HG03039 (cell line): ENCODE measurements at regions not wholly inside any gene's neighbourhood (a gene's known extent, or its start where the extent isn't known, plus 50 kb on each side); places are given as distances from the start of the nearest gene placed in this dataset.
"Not testable (repeated sequence)": the region's sequence is repeated elsewhere in the genome, so short reads cannot be mapped to it uniquely, and the experiment has no call there.

Source experiments
- ATAC-seq: cut with Tn5 transposase; IDR thresholded peaks from one replicate; pipeline ENCODE4 v1.9.1; 2021; ENCODE audit warnings: mild to moderate bottlenecking, moderate library complexity; ENCODE audit not compliant: unreplicated experiment

DNA sequence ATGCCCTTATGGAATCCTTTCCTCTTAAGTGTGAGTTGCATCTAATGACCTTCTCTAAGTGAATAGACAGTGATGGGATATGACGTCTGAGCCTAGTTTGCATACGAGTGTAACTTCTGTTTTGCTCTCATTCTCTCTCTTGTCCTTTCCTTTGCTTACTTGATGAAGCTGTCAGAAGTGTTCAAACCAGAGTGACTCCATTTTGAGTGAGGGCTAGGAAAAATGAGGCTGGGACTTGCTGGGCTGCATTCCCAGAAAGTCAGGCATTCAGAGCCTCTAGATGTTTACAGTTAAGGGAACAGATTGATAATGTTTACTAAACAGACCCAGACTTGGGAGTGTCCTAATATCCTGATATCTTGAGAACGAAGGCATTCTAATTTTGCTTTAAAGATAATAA, 311.2 kb upstream of the SOX4 start:
- not testable (repeated sequence) for ATAC-seq

DNA sequence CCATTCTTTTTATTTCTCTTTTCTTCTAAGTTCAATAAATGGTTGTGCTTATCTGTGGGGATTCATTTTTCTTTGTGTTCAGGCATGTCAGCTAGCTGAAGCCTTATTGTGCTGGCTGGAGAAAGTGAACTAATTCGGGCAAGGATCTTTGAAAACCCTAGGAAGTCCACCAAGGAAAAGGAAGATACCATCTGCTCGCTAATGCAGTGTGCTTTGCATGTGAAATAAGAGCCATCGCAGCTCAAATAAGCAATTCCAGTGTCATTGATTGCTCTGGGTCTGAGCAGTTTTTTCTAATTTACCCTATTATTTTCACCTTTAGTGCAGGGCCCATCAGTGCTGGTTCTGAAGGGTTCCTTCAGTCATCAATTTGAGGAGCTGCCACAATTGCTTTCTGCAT, 309.4 kb upstream of the SOX4 start:
- ATAC-seq: no peak

DNA sequence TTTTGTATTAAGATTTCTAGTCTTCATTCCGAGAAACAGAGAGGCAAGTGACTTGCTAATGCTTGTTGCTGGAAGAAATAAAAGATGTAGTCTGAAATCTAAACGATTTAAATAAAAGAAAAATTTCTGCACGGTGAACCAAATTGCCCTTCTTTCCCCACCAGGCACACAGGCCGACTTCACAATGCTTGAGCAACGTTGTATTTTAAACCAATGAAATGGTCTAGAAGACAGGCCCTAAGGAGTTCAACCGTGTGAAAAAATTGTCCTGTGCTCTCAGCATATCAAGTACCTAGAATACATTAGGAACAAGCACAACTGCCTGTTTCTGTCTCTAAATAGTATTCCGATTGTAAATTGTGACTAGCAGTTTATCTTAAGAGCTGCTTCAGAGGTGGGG, 308.8 kb upstream of the SOX4 start:
- no peak for ATAC-seq

DNA sequence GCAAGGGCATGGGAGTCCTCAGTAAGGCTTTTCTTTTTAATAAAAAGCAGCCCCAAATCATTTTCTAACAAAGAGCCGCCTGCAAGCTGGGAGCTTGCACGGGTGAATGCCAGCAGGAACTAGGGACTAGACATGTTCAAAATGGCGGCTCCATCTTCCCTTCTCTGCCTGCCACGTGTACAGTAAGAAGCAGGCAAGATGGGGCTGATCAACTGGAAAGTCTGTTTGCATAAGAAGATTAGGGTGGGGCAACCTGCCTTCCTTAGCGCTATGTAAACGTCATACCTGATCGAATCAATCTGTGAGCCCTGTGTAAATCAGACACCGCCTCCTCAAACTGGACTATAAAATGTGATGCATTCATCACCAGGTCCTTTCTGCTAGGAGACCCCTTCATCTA, 299.4 kb upstream of the SOX4 start:
- ATAC-seq: no peak

DNA sequence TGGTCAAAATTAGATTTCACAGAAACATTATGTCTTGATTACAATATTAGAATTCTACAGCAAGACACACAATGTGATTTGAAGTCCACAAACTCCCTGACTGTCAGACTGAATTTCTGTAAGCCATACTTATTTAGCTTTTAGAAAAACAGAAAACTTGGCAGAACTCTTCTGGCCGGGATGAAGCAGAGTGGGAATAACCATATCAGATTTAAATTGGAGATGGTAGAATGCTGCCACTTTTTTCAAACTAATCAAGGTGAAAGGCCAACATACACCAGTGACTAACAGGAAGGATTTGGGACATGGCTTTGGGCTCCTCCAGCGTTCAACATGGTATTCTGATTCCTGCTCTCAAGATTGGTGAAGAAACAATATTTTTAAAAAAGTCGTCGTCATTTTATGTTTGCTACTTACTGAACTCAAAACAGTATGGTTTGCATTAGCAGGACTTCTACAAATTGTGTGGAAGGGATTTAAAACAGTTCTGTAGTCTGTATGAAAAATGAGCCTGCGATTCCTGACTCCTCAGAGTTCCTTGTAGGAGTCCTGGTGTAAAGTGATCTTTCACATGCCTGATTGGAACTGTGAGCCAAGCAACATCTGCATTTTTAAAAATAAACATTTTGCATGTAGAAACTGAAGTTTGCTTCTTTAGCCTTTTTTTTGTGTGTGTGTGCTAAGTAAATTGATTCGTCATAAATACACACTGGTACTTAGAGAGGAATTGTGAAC, 297.9 kb upstream of the SOX4 start:
- no peak for ATAC-seq

DNA sequence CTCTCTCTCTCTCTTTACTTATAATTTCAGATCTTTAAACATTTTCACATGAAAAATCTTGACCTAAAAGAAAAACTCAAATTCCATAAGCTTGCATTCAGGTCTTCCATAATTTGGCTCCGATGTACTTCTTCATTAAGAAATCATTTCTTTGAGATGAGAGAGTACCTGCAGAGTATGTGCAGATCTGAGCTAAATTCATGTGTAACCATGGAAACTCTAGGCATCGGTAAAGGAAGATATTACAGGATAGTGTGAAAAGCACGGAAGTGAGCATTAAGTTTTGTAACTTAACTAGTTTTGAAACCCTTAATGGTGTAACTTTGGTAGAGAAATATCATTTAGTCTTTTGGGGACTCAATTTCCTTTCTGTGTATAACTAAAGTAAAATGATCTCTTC, 295.9 kb upstream of the SOX4 start:
- no peak for ATAC-seq

DNA sequence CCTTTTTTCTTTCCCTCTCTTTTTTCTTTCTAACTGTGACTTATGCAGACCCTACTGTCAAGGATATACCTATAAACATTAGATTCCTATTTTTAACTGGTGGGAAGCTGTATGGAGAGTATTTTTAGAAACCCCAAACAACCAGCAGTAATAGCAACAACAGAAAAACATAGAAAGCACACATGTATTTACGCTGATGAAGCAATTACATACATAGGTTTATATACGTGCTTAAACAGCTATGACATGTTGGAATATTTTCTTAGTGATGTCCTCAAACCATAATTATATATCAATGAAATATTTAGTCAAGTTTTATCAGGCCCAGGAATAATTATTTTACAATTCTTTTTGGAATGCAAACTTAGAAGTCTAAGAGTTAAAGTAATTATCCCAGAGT, 294.3 kb upstream of the SOX4 start:
- ATAC-seq: no peak

DNA sequence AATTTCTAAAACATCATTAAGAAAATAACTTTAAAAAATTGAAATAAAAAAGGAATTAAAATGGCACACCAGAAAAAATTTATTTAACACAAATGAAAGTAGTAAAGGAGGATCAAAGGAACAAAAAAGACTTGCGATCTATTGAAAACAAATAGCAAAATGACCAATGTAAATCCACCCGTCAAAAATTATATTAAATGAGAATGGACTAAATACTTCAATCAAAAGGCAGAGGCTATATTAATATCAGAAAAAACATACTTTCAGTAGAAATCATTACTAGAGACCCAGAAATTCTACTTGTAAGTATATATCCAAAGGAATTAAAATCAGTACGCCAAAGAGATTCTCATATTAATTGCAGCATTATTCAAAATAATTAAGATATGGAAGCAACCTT, 293.1 kb upstream of the SOX4 start:
- no peak for ATAC-seq

DNA sequence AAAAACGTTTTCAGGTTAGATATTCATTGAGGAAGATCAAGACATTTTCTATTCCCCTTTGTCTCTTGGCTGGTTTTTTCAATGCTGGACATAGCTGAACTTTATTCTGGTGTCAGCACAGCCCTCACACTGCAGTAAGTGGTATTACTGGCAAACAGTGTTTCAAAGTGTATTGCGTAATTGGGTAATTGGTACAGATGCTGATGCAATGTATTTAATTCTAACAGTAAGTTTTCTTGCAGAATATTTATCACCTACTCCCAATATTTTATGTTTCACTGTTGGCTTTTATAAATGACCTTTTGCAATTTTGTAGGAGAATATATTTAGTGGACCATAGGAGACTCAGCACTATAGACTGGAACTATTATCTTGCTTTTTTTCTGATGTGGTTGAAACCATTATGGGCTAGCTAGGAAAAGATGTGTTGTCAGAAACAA, 287.6 kb upstream of the SOX4 start:
- no peak for ATAC-seq

DNA sequence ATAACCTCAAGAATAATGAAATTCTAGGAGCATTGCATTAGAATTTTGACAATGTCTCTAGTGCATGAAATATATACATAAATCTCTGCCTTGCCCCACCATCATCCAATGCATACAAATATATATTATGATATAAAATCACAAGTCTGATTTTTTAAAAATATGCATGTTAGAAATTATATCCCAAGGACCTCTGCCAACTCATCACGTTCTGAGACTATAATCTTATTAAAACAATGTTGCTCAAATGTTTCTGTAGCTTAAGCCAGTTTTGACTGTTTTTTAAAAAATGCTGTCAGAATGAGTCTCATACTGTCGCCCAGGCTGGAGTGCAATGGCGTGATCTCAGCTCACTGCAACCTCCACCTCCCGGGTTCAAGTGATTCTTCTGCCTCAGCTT, 287.0 kb upstream of the SOX4 start:
- ATAC-seq: no peak

DNA sequence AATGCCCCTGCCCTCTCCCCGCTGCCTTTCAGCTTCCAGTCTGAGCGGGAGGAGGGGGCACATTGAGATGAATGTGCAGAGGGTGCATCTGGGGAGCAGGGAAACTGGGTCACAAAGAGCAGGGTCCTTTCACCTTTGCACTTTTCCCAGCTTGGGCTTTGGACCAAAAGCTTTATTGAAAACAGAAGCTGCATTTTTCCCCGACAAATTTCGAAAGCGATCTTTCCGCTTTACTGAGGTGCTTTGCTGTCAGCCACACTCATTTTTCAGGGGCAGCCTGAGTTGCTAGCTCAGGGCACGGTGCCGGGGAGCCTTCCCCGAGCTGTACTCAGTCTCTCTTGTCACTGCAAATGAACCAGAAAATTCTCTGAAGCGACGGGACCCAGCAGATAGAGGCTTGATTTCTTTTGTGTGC, 283.7 kb upstream of the SOX4 start:
- ATAC-seq: no peak

DNA sequence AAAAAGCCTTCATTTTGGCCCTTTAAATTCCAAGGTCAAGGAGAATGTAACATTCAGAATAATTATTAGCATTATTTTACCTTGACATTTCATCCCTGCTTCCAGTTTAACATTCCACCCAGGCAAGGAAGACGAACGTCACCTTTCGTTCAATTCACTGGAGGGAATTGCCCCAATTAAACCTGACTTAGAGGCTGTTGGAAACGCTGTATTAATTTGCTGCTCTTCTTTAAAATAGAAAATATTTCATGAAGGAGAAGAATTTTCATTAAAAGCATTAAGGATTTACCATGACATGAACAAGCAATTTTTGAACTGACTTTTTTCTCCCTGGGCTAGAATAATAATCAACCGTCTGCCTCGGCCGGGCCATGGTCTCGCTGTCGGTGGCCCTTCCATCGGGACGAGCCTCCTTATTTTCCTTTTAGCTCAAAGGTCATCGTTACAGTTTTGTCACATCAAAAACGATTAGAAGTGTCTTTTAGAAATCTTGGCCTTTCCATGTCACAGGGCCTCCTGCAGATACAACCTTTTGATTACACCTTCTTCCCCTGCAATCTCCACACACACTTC, 282.9 kb upstream of the SOX4 start:
- no peak for ATAC-seq

DNA sequence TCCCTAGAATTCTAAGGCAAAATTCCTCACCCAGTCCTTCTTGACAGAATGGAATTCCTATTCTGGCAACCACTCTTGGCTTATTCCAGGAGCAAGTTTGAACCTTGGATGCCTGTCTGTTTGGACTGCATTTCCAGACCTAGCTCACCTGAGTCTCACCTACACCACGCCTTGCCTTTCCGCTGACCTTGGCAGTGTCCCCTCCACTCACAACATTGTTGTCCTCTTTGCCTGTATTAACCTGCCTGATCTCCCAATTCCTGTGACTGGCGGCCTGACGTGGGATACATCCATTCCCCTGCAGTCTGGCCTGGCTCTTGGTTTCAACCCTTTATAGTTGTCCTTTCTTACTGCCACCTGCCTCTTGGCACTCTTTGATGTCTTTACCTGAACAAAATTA, 281.4 kb upstream of the SOX4 start:
- no peak for ATAC-seq

DNA sequence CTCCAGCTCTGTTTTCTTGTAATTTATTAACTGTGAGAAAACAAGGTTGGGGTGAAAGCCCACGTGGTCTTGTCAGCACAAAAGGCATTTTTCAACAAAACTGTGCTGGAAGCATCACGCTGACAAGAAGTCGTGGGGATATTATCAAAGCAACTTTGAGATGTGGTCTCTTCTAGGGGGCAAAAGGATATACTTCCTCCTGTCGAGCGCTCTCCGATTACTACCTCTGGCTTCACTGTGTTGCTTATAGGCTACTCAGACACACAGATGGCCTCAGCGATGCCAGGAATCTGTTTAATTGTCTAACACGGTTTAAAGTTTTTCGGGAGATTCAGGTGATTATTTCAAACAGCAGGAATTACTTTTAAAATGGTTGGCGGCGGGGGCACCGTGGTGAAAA, 275.9 kb upstream of the SOX4 start:
- ATAC-seq: no peak

DNA sequence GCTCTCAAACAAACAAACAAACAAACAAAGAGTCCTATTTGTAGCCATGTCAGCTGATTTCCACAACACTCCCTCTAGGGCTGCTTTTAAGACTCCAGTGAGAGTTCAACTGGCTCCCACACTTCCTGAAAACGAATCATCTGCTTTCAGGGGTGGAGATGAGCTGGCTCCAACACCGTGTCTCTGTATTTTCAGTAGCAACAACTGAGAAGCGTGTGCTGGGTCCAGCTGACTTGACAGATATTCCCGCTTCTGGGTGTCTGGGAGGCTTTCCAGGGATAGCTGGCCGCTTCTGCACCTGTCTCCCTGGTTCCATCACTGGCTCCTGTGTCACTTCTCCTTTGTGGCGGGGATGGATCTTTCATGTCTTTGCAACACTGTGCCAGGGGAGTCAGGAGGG, 272.5 kb upstream of the SOX4 start:
- ATAC-seq: no peak

DNA sequence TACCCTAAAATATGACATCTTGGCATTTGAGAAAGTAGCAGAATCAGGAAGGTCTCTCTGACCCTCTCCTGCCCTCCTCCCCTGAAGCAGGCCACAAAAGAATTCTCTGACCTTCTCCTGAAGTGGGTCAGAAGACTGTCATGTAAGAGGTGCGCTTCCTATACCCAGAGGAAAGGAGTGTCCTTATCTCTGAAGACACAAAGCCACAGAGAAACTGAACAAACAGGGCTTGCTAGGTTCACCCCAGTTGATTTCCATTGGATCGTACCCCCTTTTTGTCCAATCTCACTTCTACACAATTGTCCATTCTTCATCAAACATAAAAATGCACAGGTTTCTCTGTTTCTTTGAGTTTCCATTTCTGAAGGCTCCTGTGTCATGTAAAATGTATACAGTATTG, 272.0 kb upstream of the SOX4 start:
- ATAC-seq: no peak

DNA sequence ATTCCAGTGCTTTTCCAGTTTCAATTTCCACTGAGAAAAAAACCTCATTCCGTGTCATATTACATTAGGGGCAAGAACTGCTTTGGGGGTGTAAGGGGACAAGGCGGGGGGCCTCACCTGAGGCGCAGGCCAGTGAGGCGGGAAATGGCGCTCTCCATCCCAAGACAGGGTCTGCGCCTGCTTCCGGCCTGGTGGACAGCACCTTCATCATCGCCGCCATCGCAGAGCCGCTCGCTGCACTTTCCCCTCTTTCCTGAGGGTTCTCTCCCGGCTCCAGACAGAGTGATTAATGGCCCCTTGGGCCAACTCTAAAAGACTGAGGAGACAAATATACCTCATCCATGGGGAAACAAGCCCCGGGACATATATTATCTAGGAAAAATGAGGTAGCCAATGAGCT, 270.0 kb upstream of the SOX4 start:
- ATAC-seq: no peak

DNA sequence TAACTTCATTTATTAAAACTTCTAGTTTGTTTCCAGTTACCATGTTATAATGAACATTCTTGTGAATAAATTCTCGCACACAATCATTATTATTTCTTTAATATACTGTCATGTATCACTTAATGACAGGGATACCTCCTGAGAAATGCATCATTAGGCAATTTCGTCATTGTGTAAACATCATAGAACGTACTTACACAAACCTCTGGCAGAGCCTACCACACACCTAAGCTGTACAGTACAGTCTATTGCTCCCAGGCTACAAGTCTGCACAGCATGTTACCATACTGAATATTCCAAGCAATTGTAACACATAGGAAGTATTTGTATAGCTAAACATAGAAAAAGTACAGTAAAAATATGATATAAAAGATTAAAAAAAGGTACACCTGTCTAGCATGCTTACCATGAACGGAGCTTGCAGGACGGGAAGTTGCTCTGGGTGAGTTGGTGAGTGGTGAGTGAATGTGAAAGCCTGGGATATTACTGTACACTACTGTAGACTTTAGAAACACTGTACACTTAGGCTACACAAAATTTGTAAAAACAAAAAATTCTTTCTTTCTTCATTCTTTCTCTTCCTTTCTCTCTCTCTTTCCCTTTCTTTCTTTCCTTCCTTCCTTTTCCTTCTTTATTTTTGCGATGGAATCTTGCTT, 268.2 kb upstream of the SOX4 start:
- no peak for ATAC-seq

DNA sequence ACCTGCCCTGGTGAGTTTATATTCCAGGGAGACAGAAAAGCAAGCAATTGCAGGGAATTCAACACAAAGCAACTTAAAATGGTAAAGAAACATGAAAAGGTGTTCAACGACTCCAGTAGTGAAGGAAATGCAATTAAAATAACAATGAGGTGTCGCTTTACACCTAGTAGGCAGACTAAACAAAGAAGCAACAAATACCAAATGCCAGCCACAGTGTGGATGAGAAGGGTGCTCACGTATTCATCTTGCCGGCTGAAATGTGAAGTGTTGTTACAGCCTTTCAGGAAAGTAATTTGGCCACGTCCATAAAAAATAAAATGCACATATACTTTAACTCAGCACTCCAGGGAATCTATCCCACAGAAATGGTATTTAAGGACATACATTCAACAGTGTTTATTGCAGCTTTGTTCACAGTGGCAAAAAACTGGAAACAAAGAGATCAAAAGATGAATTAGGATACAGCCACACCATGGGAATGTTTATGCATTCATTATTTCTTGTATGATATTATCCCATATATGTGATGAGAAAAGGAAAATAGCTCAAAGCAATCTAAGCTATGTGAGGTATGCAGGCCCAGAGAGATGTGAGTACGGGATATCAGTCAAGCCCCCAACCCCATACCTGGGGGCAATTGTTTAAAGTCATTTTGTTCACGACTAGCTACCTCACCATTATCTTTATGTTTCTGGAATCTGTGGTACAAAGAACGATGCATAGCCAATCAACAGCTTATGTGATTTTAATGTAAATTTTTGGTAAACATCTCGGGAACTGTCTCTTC, 266.0 kb upstream of the SOX4 start:
- no peak for ATAC-seq

DNA sequence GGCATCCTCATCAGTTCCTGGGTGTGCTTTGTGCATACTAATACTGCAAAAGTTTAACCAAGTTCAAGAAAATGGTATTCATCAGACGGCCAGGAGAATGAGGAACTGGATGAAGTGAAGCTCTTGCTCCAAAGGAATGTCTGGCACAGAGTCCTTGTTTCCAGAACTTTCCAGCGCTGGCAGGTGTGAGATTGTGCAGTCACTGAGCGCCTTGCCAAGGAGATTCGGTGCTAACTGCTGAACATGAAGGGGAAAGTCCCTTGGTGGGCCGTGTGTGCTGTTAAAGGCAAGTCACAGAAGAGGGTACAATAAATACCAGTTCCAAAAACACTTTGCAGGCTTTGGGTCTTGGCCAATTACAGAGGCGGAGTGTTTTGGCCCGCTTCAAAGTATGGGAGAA, 262.3 kb upstream of the SOX4 start:
- ATAC-seq: no peak

DNA sequence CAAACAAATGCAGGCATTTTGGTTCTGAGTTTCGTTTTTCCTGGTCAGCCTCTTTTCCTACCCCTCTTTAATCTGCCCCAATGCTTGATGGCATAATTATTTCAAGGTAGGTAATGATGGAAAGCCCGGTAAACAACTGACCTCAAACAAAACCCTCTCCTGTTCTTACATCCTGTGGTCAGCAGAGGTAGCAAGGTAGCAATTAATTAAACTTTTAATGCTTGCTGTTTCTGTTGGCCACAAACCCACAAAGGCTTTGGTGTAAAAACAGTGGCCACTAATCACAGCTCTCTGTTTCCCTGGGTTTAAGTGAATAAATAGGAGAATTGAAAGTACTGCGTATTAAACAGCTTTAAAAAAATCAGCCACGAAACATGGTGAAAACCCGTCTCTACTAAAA, 261.5 kb upstream of the SOX4 start:
- ATAC-seq: no peak

DNA sequence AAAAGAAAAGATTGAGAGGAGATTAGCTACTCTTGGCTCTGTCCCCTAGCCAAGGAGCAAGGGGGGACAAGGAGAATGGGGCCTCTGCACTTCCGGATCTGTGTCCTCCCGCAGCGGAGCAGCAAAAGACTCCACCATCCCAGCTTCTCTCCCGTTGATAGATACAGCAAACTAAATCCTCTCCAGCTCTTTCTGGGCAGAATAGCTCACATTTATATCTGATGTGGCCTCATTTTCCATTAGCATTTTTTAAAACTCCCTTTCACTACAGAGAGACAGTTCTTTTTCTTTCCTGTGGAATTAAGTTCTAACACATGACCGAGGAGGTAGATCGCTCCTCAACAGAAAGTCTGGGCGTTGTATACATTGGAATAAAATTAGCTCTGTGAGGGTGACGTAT, 260.9 kb upstream of the SOX4 start:
- ATAC-seq: no peak
